Esophagus squamous epithelium (tissue), 4 donors: ENCODE measurements at regions not wholly inside any gene's neighbourhood (a gene's known extent, or its start where the extent isn't known, plus 50 kb on each side); places are given as distances from the start of the nearest gene placed in this dataset.

ENCODE experiments used
- POLR2A ChIP-seq, 4 donors: fragments of 450-650 bp; IDR thresholded peaks; one replicate each; pipeline ENCODE4 v1.6.1; 2017; ENCODE audit warnings: antibody characterized with exemption in 4 of 4, mild to moderate bottlenecking in 4 of 4, moderate library complexity in 3 of 4
- TF ChIP-seq, protein P1 (sequence below), 6 experiments: fragments of 450-650 bp in 4 of 6; fragments of 200-600 bp in 2 of 6; sonication (generic) in 2 of 6; IDR thresholded peaks; one replicate each; pipeline ENCODE4 v1.5.1; 2016 to 2019; ENCODE audit warnings: antibody characterized with exemption in 6 of 6, mild to moderate bottlenecking in 4 of 6, moderate library complexity in 4 of 6

DNA sequence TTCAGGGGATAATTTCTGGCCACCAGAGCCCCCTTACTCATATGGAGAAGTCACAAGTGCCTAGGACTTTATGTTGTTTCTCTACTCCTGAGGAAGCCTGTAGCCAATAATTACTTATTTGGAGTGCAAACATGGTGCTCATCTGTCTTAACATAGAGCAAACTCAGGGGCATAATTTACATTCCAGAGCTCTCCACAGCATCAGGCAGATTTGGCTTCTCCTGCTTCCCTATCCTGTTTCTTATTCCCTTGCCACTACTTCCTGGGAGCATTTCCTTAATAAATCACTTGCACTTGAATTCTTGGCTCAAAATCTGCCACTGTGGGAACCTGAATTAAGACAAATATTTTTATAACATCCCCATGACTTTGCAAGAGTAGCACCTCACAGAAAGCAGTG lies 960.9 kb downstream of the SOCS6 start:
- TF ChIP-seq, protein P1, sequence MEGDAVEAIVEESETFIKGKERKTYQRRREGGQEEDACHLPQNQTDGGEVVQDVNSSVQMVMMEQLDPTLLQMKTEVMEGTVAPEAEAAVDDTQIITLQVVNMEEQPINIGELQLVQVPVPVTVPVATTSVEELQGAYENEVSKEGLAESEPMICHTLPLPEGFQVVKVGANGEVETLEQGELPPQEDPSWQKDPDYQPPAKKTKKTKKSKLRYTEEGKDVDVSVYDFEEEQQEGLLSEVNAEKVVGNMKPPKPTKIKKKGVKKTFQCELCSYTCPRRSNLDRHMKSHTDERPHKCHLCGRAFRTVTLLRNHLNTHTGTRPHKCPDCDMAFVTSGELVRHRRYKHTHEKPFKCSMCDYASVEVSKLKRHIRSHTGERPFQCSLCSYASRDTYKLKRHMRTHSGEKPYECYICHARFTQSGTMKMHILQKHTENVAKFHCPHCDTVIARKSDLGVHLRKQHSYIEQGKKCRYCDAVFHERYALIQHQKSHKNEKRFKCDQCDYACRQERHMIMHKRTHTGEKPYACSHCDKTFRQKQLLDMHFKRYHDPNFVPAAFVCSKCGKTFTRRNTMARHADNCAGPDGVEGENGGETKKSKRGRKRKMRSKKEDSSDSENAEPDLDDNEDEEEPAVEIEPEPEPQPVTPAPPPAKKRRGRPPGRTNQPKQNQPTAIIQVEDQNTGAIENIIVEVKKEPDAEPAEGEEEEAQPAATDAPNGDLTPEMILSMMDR (IDR thresholded peaks at IDR 0.05) = no peak
- TF ChIP-seq POLR2A (IDR thresholded peaks at IDR 0.05) = no peak
